HG03354 (cell line): ENCODE measurements at regions not wholly inside any gene's neighbourhood (a gene's known extent, or its start where the extent isn't known, plus 50 kb on each side); places are given as distances from the start of the nearest gene placed in this dataset.
"Not testable (repeated sequence)": the region's sequence is repeated elsewhere in the genome, so short reads cannot be mapped to it uniquely, and the experiment has no call there.

Source experiments
- ATAC-seq: cut with Tn5 transposase; IDR thresholded peaks from one replicate; pipeline ENCODE4 v1.9.1; 2021; ENCODE audit warnings: mild to moderate bottlenecking; ENCODE audit not compliant: unreplicated experiment, poor library complexity, severe bottlenecking

GRCh38 chr16:22694887-22695382 lies 119.0 kb upstream of the HS3ST2 start:
- ATAC-seq: no peak

GRCh38 chr16:22695773-22696172 lies 118.2 kb upstream of the HS3ST2 start:
- ATAC-seq: not testable (repeated sequence)

GRCh38 chr16:22699356-22699755 lies 114.6 kb upstream of the HS3ST2 start:
- ATAC-seq: no peak

- no peak for ATAC-seq
Observed at GRCh38 chr16:22705799-22706198, 108.2 kb upstream of the HS3ST2 start.

DNA sequence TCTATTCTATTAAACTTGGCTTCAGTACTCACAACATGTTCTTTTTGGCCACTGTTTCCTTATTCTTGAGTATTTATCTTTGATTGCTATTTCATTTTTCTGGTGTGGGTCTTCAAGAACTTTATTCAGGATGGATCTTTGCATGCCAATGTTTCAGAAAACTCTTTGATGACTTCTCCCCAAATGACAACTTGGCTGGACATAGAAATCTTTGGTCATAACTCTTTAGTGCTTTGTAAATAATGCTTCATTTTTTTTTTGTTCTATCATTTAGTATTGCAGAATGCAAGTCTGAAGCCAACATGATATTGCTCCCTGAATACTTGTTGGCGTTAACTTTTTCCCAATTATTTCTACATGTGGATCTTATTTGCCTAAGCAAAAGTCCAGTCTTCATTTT lies 103.6 kb upstream of the HS3ST2 start:
- no peak for ATAC-seq

GRCh38 chr16:22711847-22712246 lies 102.1 kb upstream of the HS3ST2 start:
- no peak for ATAC-seq

GRCh38 chr16:22712471-22712870 lies 101.5 kb upstream of the HS3ST2 start:
- ATAC-seq: no peak

- not testable (repeated sequence) for ATAC-seq
Observed at GRCh38 chr16:22718598-22718997, 95.4 kb upstream of the HS3ST2 start.

DNA sequence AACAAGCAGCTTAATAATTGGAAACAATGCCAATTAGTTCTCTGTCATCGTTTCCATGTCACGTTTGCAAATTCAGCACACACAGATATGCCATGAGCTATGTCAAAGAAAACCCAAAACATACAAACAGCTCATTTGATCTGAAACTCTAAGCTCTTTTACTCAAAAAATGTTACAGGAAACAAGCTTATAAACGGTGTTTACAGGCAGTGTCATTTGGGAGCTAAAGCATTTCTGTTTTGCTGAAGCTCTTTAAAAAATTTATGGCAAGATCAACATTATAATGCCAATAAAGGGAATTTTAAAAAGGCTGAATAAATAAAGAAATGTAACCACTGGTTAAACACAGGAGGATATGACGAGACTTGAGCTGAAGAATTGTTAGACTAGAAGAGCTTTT lies 94.0 kb upstream of the HS3ST2 start:
- no peak for ATAC-seq

- no peak for ATAC-seq
Observed at GRCh38 chr16:22721511-22722100, 92.4 kb upstream of the HS3ST2 start.

- not testable (repeated sequence) for ATAC-seq
Observed at GRCh38 chr16:22722551-22723541, 91.1 kb upstream of the HS3ST2 start.

- ATAC-seq: no peak
Observed at GRCh38 chr16:22726868-22727267, 87.1 kb upstream of the HS3ST2 start.

DNA sequence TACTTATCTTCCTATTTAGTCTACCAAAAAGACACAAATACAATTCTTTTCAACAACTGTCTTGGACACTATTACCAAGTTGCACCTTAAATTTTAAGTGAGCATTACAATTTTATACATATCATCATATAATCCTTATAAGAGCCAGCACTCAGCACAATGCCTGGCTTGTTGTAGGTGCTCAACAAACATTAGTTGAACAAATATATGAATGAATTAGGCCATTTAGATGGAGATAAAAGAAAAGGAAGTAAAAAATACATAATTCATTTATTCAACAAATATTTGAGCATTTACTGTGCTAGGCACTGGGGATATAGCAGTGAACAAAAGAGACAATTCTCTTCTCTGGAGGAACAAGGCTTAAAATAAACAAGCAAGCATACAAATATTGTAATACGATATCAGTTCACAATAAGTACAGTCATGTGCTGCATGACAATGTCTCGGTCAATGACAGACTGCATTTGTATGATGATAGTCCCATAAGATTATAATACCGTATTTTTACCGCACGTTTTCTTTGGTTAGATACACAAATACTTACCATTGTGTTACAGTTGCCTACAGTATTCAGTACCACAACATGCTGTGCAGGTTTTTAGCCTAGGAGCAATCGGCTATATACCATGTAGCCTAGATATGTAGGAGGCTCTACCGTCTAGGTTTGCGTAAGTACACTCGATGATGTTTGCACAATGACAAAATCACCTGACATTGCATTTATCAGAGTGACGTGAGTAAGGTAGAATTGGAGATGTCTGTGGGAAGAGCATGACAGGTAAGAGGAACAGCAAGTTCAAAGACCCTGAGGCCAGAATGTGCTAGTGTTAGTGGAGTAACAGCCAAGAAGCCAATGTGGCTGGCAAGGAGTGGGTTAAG lies 86.4 kb upstream of the HS3ST2 start:
- ATAC-seq: no peak

DNA sequence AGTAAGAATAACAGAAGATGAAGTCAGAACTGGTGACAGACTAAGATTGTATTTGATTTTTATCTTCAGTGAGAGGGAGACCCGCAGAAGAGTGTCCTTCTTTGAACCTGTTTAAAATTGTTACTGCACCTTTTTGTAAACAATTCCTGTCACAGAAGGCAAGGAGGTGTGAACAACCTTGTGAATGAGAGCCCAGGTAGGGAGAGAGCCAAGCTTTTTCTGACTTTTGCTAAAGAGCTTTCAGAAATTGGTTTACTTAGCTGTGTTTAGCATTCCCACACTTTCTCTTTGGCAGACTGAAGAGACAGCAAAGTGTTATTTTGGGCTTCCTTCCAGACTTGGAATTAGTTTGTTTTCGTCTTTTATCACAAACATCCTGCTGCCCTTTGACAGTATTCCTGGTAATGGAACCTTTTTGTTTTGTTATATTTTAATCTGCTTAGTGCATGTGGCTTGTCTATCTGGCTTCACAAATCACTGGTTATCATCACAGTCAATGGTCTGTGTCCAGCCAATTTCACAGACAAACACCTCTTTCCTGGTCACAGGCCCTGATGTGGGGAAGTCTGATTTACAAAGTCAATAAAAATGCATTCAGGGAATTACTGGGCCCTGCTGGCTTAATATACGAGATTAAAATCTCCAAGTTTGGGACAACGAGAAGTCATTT lies 85.7 kb upstream of the HS3ST2 start:
- no peak for ATAC-seq

DNA sequence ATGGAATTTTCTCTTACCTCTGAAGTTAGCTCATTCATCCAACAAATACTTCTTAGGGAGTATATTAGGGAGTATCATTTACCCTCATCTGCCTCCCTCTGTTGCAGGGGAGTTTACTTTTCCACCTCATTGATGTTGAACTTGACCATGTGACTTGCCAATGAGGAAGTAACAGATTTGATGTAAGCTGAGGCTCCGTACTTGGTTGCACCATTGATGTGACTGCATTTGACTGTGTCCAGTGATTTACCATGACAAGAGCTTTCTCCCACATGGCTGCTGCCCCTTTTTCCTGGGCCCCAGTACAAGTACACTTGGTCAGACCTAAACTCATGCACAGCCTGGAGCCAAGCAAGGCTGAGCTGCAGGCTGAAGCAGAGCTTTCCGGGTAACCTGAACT lies 81.6 kb upstream of the HS3ST2 start:
- no peak for ATAC-seq

- no peak for ATAC-seq
Observed at GRCh38 chr16:22732959-22733358, 81.0 kb upstream of the HS3ST2 start.

DNA sequence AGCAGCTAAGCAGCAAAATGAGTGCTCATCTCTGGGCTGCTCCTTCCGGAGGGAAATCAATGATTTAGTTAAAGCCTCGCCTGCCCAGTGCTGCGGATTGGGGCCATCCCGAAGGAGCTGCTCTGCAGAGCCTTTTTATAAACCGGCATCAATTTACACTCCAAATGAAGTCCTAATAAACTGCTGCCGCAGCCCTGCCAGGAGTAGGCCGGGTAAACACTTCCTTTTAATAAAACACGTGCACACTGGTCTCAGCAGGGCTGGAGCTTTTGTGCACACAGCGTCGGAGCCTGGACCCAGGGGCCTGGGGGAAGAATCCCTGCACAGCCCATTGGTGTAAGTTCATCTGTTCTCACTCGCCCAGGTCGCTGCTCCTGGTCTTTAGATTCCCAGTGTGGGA lies 79.6 kb upstream of the HS3ST2 start:
- no peak for ATAC-seq

GRCh38 chr16:22736791-22737190 lies 77.2 kb upstream of the HS3ST2 start:
- no peak for ATAC-seq

DNA sequence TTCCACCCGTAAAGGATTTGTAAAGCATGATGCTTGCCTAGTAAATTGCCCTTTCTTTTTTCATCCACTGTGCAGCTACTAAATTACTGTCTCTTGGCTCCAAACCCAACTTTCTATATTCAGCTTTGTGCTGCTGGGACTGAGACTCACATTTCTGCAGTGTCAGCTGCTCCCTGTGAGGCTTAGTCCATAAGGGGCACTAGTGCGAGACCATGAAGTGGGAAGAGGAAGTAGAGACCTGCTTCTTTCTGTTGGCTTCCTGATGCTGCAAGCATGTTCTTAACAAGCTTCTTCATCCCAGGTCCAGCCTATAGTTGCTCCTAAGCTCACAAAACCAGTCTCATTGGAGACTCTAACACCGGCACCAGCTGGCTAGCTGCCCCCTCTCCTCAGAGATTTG lies 74.9 kb upstream of the HS3ST2 start:
- ATAC-seq: no peak

DNA sequence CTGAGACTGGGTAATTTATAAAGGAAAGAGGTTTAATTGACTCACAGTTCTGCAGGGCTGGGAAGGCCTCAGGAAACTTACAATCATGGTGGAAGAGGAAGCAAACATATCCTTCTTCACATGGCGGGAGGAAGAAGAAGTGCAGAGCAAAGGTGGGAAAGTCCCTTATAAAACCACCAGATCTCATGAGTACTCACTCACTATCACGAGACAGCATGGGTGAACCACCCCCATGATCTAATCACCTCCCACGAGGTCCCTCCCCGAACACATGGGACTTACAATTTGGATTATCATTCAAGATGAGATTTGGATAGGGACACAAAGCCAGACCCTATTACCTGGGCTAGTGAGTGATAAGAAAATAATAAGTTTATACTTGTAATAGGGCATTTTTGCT lies 70.6 kb upstream of the HS3ST2 start:
- ATAC-seq: no peak
